GM18520 (cell line): ENCODE measurements at regions not wholly inside any gene's neighbourhood (a gene's known extent, or its start where the extent isn't known, plus 50 kb on each side); places are given as distances from the start of the nearest gene placed in this dataset.

ENCODE experiments used
- ATAC-seq: cut with Tn5 transposase; IDR thresholded peaks from one replicate; pipeline ENCODE4 v1.9.1; 2021; ENCODE audit not compliant: unreplicated experiment

DNA sequence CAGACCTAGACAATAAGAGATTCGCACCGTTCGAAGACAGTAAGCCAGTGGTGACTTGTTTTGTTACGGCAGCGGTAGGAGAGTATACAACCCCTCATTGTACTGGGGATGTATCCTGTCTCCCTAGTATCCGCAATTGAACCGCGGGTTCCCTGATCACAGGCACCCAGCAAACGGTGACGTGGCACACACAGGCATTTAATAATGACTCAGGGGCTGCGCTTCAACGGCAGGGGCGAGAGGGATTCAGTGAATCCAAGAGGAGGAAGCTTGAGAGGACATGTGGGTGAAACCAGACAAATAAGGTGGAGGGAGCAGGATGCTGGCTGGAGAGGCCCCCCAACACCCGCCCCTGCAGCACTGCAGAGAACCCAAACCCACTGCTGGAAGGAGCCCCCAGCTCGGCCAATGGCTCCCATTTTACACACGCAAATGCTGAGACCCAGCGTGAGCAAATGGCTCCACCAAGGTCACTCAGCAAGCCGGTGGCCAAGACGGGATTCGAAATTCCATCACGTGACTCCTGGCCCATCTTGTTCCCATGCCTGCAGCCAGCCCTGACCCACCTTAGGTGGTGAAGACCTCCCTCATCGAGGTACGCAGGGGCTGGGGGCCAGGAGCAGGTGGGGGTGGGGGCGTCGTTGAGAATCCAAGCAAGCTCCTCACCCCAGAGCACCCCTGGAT is 149.9 kb downstream of the SYF2 start:
- ATAC-seq = no peak

DNA sequence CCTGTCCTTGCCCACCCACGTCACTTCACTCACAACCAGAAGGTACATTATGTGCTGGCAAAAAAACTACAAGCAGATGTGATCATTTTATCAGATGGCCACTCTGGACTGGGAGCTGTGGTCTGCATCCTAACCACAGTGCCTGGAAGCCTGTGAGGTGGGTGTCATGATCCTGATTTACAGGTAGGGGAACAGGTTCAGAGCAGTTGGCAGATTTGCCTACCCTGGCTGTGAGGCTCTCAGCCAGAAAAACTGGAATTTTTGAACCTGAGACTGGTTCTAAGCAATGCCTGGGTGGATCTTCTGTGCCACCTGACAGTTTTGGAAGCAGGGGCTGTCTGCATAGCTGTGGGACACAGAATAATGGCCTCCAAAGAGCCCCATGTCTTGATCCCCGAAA is 150.8 kb downstream of the SYF2 start:
- no peak for ATAC-seq

DNA sequence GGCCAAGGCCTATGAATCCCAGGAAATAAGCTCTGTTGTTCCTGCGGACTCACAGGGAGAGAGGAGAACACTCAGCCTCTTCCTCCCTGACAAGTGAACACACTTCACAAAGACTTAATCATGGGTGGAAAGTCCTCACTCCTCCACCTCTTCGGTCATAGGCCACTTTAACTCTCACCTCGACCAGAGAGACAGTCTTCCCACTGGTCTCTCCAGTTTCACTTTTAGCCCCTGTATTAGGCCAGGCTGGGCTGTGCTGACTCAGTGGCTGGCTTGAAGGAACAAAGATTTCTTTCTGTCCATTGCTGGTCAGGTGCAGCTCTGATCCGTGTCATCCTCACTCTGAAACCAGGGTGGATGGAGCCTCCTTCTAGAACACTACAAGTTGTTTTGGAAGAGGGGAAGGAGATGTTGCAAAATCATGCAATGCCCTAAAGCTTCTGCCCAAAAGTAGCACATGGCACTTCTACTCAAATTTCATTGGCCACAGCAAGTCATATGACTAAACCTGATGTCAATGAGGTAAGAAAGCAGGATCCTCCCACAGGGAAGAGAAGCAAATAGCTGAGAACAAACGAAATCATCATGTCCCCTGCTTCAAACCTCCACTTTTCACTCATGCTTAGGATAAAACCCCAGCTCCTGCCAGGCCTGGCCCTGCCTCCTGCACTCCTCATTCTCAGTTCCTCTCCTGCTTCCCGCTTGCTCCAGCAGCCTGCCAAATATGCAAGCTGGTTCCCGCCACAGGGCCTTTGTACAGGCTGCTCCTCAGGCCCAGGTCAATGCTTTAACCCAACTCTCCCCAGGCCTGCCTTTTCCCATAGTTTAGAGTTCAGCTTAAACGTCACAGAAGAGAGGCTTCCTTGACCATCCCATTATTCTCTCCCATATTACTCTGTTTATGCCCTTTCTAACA is 150.5 kb upstream of the RUNX3 start:
- no peak for ATAC-seq

DNA sequence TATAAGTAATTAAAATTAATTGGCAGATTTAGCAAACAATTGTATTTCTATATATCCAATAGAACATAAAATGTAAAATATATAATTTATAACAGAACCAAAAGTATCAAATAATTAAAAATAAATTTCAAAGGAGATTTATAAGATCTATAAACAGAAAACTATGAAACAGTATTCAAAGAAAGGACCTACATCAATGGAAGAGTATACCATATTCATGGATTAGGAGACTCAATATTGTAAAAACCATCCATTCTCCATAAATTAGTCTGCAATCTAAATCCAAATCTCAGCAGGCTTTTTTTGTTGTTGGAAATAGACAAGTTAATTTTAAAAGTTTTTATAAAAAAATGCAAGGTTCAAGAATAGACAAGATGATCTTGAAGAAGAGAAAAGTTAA is 149.0 kb upstream of the RUNX3 start:
- ATAC-seq = no peak

DNA sequence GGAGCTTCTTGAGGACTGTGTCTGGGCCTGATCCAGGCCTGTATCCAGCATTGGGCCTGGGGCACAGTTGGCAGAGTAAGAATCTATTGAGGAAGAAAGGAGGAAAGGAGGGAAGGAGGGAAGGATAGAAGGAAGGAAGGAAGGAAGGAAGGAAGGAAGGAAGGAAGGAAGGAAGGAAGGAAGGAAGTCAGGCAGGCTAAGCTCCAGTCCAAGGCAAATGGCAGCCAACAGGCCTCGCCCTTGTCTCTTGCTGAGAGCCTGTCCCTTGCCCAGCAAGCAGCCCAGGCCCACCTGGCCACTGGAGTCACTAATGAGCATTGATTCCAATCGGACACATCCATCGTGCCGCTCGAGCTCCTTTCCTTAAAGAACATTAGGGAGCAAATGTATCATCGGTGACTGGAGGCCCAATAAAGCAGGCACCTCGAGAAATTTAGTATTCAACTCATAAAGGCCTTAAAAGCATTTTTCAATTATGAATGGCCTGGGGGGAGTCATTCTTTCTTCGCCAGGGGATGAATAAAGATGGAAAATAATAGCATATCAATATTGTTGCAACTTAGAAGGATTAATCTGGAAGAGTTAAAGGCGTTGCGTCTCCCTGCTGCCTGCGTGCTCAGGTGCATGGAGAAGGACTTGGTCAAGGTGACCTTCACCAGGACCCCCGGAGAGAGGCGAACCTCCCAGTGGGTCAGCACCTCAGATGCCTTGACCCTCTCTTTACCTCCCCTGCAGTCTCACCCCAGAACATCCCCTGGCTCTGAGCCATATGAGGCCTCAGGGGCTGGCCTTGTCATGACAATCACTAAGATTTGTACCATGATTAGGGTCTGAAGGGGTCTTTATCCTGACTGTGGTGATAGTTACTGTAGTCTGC is 144.5 kb upstream of the RUNX3 start:
- no peak for ATAC-seq

DNA sequence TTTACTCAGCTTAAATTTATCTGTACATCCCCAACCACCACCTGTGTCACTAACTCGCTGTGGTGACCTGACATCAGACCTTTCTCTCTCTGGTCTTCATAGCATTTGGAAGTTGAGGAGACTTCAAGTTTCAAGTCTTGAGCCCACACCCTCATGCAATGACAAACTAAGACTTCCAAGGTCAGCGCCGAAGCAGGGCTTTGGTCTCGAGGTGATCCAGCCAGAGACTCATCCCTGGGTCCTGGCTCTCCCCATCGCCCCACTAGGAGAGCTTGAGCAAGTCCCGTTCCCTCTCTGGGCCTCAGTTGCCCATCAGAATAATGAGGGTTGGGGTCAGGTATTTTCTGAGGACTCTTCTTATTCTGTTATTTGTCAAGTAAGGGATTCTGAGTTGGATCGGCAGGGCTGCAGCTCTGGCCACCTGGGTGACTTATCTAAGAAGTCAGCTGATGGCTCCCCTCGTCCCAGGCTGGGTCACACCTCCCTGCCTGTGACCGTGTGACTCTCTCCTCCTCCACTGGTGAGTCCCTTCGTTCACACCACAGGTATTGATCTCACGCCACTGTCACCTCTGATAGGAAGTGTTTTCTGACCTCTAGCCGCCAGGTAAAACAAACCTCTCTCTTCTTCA is 143.7 kb upstream of the RUNX3 start:
- no peak for ATAC-seq

DNA sequence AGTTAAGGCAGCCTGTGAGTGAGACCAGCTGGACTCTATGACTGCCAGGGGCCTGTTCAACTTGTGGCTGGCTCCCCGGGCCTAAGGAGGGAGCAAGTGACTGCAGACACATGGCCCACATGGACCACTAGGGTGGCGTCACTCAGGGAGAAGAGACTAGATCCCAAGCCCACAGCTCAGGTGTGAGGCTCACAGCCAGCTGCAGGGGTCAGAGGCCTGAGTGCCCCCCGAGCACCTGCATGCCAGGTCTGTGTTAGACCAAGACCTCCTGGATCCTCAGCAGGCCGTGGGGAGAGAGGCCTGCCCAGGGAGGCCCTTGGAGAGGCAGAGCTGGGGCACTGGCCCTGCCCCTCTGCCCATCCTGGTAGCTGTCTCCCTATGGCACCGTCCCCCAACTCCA is 142.4 kb upstream of the RUNX3 start:
- ATAC-seq = no peak

DNA sequence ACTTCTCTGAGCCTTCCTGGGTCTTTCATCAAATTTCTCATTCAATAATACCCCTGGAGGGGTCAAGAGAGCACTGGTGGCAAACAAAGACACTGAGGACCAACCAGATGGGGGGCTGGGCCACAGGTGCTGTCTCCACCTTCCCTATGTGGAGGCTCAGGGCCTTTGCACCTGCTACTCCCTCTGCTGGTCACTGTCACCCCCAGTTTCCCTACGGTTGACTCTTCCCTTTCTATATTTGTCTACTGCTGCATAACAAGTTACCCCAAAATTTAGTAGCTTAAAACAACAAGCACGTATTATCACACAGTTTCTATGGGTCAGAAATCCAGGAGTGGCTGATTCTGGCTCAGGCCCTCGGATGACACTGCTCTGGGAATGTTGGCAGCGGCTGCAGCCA is 138.8 kb upstream of the RUNX3 start:
- ATAC-seq = no peak

DNA sequence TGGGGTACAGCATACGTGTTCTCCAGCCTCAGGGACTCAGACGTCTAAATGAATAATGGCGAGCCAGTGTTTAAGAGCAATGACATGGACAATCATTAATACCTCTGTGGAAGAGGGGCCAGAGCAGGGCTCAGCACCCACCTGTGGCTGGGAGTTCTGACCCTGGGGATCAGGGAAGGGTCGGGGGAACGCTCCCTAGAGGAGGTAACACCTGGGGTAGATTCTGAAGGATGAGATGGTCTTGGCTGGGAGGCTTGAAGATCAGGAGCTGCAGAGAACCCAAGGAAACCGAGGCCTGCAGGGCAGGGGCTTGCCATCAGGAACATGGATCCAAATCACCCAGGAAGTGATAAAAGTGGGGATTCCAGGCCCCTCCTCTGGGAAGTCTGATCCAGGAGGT is 138.2 kb upstream of the RUNX3 start:
- ATAC-seq = no peak

DNA sequence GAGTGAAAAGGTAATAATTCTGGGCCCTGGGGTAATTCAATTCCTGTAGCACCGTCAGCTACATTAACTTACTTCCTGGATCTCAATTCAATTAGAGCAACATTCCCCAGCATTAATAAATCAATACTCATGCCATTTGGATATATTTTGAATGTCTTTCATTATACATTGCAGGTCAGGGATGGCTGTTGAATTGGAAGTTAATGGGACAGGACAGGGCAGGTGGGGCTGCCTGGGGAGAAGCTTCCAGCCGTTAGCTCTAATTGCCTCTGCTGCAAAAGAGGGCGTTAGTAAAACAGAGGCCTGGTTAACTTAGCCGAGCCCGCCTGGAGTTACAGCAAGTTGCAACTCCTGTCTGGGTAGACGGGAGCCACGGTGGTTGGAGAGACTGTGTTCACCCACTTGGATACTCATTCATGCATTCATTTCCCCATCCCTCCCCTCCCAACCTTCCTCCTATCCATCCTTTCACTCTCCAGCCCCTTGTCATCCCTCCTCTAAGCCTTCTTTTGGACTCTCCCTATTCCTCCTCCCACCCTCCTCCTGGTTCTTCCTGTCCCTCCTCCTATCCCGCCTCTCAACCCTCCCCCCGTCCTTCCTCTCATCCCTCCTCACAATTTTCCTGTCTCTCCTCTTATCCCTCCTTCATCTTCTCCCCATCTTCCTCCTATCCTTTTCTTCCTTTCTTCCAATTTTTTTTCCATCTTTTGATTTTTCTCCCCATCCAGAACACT is 137.6 kb upstream of the RUNX3 start:
- no peak for ATAC-seq

DNA sequence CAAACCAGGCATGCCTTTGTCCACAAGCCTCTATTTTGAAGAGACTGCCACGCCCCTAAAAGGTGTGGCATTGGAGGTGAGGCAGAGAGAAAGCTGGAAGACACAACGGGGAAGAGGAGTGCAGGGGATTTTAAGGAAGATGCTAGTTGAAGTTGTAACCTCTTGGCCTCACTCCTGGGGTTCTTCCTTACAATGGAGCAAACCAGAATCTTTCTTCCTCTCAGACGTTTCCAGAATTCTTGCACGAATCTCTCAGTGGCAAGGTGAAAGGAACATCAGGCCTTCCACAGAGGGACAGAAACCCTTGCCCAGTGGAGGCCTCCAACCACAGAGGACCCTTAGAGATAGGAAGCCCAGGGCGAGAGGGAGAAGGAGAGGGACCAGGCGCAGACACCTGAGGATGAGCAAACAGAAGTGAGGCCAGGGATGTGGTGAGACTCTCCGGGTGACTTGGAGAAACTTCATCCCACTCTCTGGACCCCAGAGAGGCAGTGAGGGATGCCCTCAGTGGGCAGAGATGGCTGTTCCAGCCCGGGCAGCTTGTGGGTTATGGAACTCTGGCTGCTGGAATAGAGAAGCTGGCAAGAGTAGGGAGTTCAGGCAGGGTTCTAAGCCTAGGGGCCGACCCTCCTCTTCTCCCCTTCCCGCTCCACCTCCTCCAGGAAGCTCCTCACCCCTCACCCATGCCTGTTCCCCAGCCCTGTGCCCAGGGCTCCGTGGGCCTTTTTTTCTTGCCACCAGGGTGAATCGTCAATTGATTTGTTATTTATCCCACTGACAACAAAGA is 136.8 kb upstream of the RUNX3 start:
- no peak for ATAC-seq

DNA sequence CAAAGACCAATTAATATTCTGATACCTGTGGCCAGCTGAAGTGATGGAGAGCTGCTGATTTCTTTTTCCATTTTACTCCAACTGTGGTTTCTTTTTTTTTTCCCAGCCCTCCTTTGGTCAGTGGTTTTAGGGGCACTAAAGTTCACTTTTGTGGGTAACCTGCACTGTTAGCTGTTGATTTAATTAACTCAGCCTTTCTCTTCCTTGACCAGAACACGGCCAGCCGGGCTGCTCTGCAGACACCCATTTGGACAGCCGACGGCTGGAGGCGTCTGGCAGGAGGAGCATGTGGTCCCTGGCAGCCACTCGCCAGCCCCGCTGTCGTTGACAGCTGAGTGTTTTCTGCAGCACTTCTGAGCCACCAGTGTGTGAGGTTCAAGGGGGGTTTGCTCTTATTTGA is 136.2 kb upstream of the RUNX3 start:
- no peak for ATAC-seq

DNA sequence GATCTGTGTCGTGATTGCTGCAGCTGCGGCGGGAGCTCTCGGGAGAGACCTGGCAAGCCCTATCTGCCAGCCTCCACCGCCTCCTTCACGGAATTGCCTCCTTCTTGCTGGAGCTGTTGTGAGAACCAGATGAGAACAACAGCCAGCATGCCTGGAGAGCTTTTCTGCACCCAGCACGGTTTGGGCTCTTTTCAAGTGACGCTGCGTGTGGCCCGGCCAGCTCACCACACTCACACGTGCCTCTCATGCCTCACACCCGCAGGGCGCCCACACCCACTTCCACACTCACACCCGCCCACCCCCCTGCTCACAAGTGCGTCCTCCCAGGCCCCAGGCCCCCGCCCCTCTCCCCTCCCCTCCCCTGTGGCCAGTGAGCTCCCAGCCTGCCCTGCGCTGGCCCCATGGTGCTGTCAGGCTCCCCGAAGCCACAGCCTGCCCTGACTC is 135.7 kb upstream of the RUNX3 start:
- no peak for ATAC-seq

DNA sequence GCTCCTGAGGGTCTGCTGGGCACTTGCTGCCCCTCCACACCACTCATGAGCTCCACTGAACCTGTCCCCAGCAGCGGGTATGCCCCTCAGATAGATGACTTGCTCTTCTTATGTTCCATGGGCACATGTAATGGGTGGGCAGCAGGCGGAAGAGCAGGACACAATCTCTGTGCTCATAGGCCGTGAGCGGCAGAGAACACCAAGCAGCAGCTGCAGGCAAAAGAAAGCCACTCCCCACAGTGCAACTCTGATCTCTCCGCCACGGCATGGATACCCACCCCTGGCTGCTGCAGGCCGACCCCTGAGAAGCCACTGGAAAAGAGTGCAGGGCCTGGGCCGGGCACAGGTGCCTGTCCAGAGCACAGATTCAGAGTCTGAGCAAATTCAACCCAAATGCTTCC is 135.2 kb upstream of the RUNX3 start:
- ATAC-seq = no peak

DNA sequence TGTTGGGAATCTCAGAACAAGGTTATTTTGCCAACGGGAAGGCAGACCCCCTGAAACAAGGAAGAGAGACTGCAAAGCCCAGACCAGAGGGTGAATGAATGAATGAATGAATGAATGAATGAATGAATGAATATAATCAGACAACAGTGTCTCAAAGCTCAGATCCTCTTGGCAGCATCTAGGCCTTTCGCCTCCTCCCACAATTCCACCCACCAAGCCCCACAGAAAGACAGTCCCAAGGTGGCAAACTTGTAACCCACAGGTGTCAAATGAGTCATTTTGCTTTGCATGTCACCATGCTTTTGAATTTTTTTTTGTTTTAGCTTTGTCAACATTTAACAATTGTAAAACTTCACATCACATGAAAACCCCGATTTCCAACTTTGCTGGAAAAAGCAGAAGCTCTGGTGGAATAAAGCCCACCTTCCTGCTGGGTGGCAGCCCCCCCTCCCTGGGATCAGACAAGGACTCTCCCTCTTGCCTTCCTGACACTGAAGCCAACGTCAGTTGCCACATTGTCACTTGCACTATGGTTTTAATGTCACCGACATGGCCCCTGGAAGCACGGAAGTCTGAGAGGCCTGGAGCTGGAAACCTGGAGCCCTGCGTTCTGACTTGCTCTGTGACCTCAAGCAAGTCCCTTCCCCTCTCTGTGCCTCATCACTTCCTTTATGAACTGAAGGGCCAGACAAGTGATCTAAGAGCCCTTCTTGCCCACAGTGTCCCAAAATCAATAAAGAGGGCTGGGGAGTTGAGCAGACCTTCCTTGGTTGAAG is 134.6 kb upstream of the RUNX3 start:
- no peak for ATAC-seq

DNA sequence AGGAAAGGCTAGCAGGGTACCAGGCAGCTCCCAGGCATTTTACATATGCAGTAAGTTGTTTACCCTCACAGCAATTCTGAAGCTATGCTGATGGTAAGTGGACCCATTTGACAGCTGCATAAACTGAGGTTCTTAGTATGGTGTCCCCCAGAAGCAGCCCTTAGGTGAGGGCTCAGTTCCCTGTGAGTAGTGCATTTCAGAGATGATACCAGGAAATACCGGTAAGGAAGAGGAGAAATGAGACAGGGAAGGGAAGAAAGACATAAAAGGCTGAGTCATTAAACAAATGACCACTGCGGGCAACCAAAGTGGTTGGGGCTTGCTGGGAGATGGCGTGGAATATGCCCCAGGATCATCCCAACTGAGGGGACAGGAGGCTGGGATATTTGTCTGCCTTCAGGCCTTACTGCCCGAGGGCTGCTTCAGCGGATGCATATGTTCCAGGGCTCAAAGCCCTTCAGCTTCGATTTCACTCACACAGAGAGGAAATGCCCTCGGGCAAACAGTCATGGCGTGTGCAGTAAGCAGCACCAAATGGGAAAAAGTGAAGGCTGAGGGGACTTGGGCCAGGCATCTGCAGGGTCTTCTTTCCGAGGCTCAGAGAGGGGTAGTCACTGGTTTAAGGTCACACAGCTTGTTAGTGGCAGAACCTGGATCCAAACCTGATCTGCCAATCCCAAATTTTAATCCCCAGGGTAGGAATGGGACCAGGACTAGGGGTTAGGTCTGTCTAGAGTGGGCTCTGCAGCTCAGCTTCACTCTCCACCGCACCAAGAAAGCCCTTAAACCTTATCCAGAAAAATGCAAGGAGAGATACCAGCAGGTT is 133.7 kb upstream of the RUNX3 start:
- no peak for ATAC-seq

DNA sequence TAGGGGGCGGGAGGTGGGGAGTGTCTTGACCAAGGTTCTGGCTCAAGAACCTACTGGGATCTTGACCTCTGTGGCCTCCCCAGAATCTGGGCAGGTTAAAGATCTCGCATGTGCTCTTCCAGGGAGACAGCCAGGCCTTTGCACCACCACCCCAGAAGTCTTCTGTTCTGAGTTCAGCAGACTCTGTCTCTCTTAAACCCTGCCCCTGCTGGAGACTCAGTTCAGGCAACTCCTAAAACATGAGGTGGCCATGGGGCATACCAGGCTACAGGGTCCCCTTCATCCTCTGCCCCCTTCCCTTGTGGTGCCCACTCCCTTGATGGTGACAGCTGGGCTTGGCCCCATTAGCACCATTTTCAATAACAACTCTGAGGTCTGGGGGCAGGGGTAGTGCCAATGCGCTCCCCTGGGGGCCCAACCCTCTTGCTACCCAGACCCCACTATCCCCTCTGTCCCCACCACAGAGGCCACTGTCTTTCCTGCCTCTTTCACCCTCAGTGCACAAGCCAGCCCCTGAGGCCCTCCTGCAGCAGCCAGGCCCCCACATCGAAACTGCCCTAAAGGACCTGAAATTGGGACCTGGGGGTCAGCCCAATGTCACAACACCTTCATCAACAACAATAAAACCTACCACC is 132.7 kb upstream of the RUNX3 start:
- ATAC-seq = no peak
